AG09319 (cell line): ENCODE measurements at regions not wholly inside any gene's neighbourhood (a gene's known extent, or its start where the extent isn't known, plus 50 kb on each side); places are given as distances from the start of the nearest gene placed in this dataset.
"Not testable (repeated sequence)": the region's sequence is repeated elsewhere in the genome, so short reads cannot be mapped to it uniquely, and the experiment has no call there.

ENCODE experiments used
- DNase-seq: peaks from one replicate; pipeline ENCODE4 v3.0.0-alpha.2; 2010; ENCODE audit warnings: low read depth; ENCODE audit errors: extremely low read depth

DNA sequence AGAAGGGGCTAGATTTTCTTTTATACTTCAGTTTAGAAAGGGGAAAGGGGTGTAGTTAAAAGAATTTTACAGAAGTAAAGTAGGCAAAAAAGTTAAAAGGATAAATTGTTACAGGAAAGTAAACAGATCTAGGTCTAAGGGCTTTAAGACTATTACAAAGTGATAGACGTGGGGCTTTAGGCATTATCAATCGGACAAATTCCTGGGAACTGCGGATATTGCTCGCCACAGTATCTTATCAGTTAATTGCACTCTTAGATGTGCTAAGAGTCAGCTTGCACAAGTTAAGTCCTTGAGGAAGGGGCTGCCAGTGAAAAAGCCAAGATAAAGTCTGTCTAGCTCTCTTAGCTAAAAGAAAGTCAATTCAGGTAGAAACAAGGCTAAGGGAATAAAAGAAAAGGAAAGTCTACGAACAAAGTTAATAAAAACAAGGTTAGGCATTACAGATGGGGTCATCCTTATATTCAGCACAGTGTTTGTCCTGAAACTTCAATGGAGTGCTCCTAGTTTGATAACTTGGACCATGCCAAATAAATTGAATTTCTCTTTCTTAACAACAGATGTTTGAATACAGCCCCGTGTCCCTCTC is 125.4 kb downstream of the ART5 start:
- DNase-seq, result not testable (repeated sequence)

GRCh38 chr11:3514635-3515424 is 127.0 kb downstream of the ART5 start:
- not testable (repeated sequence) for DNase-seq

- DNase-seq, result not testable (repeated sequence)
Observed at GRCh38 chr11:3513311-3513710, 128.5 kb downstream of the ART5 start.

DNA sequence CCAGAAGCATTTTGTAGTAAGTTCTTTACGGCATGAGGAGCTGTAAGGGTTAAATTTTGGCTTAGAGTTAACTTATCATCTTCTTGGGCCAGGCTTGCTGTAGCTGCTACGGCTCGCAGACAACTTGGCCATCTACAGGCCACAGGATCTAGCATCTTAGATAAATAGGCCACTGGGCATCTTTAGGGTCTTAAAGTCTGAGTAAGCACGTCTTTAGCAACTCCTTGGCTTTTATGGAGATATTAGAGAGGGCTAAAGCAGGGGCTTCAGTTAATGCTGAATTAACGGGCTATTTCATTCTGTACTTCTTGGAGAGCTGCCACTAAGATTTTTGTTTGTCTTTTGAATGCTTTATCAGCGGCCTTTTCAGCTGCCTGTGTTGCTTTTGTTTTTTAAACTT is 129.0 kb downstream of the ART5 start:
- DNase-seq, result not testable (repeated sequence)

GRCh38 chr11:3512133-3512703 is 129.6 kb downstream of the ART5 start:
- DNase-seq, result not testable (repeated sequence)

DNA sequence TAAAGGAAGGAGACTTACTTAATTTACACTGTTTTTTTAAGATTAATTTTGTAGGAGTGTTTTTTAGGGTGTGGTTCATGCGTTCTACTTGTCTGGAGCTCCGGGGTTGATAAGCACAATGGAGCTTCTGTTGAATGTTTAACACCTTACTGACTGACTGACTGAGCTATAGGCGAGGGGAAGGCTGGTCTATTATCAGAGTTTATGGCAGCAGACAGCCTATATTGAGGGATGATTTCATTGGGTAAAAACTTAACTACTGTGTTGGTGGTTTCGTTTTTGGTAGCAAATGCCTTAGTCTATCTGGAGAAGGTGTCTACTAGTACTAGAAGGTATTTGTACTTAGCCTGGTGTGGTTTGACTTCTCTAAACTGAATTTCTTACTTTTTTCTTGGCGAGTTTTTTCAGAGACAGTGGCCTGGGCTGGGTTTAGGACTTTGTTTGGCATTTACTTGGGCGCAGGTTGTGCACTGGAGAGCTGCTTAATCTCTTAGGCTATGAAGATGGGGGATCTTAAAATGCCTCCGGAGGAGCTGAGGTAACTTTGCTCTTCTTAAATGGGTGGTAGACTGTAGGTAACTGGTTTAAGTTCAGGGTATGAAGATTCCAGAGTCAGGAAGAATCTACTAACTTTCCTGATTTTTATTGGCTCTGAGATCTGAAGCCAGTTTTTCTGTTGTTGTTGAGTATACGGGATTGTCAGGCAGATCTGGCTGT is 130.2 kb downstream of the ART5 start:
- DNase-seq, result not testable (repeated sequence)

DNA sequence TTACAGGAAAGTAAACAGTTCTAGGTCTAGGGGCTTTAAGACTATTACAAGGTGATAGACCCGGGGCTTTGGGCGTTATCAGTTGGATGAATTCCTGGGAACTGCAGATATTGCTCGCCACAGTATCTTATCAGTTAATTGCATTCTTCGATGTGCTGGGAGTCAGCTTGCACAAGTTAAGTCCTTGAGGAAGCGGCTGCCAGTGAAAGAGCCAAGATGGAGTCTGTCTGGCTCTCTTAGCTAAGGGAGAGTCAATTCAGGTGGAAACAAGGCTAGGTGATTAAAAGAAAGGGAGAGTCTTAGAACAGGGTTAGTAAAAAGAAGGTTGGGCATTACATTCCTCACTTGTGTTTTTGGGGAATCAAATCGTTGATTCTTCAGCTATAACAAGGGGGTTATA is 130.6 kb upstream of the ZNF195 start:
- not testable (repeated sequence) for DNase-seq

DNA sequence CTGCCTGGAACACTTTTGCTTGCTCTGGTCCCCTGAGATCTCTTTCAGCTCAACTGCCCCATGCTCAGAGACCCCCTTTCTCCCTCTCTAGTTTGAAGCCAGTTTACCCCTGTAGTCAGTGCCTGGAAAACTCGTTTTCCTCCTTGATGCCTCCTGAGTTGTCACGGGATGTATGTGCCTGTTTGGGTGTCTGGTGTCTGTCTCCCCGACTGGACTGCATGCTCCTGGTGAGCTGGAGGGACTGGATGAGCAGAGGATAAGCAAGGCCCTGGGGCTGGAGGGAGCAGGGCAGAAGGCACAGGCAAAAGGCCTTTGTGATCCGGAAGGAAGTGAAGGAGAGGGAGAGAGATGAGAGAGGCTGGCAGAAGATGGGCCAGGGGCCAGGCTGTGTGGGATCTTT is 120.3 kb upstream of the ZNF195 start:
- DNase-seq, result not testable (repeated sequence)

GRCh38 chr11:3498356-3498755 is 119.4 kb upstream of the ZNF195 start:
- not testable (repeated sequence) for DNase-seq

- DNase-seq, result not testable (repeated sequence)
Observed at GRCh38 chr11:3493152-3493551, 114.2 kb upstream of the ZNF195 start.

DNA sequence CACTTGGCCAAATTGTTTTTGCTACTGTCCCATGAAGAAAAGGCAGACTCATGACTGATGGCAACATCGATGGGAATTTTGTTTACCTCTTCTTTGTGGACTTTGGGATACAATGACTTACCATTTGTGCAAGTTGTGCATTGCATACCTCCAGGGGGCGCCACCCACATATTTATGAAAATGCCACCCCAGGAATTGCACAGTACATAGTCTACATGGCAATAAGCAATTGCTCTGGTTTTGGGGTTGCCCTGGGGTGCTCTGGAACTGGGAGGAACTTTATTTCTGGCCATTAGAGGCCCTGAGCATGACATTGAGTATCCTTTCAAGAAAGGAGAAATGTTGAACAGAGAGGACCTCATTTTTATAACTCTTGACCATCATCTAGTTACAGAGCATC is 109.1 kb upstream of the ZNF195 start:
- DNase-seq, result not testable (repeated sequence)

- not testable (repeated sequence) for DNase-seq
Observed at GRCh38 chr11:3485737-3486136, 106.8 kb upstream of the ZNF195 start.

DNA sequence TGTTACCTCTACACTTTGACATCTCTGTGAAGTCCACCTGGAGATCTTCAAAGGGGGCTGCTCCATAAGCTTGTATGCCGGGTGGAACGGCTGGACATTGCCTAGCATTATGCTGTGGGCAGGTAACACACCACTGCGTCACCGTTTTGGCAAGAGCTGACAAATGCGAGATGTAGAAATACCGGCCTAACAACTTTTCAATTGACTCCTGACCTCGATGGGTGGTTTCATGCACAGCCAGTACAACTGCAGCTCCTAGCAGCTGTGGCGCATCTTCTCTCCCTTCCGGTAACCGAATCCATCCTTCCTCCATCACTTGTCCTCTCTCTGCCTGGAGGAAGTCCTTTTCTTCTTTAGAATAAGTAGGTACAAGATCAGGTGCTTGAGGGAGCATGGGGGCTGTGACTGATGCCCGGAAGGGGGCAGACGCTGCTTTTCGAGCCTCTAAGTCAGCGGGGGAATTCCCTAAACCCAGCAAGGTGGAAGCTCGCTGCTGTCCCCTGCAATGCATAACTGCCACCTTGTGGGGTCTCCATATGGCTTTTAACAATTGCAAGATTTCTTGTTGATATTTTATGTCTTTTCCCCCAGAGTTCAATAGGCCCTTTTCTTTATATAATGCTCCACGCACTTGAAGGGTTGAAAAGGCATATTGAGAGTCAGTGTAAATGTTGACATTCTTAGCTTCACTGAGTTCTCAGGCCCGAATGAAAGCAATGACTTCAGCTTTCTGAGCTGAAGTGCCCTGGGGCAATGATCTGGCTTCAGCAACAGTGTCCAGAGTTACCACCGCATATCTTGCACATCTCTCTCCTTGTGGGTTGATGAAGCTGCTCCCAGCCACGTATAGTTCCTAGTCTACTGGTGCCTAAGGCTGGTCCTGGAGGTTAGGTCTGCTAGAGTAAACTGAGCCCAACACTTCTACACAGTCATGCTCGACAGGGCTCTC is 98.3 kb upstream of the ZNF195 start:
- DNase-seq, result not testable (repeated sequence)

DNA sequence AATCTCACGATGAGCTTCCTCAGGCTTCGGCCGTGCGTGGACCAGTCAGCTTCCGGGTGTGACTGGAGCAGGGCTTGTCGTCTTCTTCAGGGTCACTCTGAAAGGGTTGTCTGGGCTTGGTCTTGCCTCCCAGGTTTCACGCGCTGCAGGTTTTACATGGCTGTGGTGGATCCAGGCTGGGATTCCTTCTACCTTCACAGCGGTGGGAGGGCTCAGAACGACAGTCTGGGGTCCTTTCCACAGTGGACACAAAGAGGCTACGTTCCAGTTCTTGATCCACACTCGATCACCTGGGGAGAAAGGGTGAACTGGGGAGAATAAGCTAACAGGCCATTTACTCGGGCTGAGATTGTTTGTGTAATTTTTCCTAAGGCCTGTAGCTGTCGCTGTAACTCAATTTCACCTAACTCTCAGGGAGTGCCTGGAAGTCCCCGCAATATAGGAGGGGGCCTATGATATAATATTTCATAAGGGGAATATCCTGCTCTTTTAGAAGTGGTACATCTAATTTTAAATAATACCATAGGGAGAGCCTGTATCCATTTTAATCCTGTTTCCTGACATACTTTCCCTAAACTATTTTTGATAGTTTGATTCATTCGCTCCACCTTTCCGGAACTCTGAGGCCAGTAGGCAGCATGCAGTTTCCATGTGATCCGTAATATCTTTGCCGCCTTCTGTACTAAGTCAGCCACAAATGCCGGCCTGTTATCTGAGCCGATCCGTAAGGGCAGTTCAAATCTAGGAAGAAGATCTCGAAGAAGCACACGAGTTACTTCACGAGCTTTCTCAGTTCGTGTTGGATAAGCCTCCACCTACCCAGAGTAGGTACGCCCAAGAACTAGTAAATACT is 97.4 kb upstream of the ZNF195 start:
- not testable (repeated sequence) for DNase-seq

DNA sequence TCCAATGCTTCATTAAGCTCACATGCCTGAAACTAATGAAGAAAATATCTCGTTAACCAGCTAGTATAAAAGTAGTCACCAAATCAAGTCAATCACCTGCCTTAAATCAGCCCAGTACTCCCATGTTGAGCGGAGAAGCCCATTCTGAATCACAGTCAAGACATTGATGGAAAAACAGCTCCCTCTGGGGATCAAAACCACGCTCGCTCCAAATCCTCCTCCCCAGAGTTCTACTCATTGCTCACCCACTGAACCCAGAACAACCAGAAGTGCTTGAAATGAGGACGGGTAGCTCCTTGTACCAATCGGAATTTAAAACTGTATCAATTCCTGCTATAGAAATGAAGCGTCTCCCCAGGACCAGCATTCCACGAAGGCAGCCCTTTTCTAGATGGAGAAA is 90.0 kb upstream of the ZNF195 start:
- not testable (repeated sequence) for DNase-seq

GRCh38 chr11:3467599-3467998 is 88.7 kb upstream of the ZNF195 start:
- DNase-seq, result not testable (repeated sequence)

DNA sequence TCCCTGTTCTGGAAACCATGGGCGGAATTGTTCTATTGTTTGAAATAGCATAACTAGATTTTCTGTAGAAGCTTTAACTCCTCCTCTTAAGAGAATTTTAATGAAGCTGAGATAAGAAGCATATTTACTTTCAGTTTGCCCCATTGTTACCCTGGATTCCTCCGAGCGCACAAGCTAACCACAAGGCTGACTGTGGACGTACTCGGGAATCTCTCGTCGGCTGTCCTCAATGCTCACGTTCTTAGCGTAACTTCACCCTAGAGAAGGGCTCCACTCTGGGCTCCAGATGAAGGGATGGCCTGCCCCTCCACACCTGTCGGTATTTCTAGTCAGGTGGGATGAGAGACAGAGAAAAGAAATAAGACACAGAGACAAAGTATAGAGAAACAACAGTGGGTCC is 76.7 kb upstream of the ZNF195 start:
- not testable (repeated sequence) for DNase-seq
